RWPE1 (cell line): ENCODE measurements at regions not wholly inside any gene's neighbourhood (a gene's known extent, or its start where the extent isn't known, plus 50 kb on each side); places are given as distances from the start of the nearest gene placed in this dataset.

Experiments used
- CTCF ChIA-PET: fragments of 350-600 bp; sonication (Branson Sonifier 250); formaldehyde crosslinking; extraction: SDS; loops from one replicate; lab custom pipeline; 2021; lab: Yijun Ruan, JAX
- POLR2A ChIA-PET: fragments of 400-600 bp; formaldehyde crosslinking; extraction: SDS; loops from one replicate; lab custom pipeline; 2020; ENCODE audit warnings: antibody characterized with exemption; ENCODE audit not compliant: low non-redundant PET; lab: Yijun Ruan, JAX
- DNase-seq: peaks from one replicate; pipeline ENCODE4 v3.0.0; 2012; ENCODE audit warnings: low spot score
- H3K27ac ChIP-seq: fragments of 450-650 bp; 2 replicates; pipeline ENCODE4 v1.5.1; 2017
- CTCF ChIP-seq: fragments of 450-650 bp; conservative IDR thresholded peaks from 2 replicates; pipeline ENCODE4 v1.5.1; 2017; ENCODE audit warnings: low read depth, mild to moderate bottlenecking

- POLR2A ChIA-PET, result no interaction called here
- CTCF ChIA-PET, result no interaction called here
- H3K27ac ChIP-seq, result no peak overlapping the region
- TF ChIP-seq CTCF, result no peak
- DNase-seq, result no peak
Measured at GRCh38 chr12:64931321-64931720, 106.9 kb downstream of the TBC1D30 start.

GRCh38 chr12:64931981-64932380 is 107.5 kb downstream of the TBC1D30 start:
- POLR2A ChIA-PET, result no interaction called here
- H3K27ac ChIP-seq, result no peak overlapping the region
- no peak for DNase-seq
- CTCF ChIA-PET, result interaction anchor here (0.6 kb wide), 2 partner anchors 62 to 100 kb away, joined by 3 to 5 read pairs; no protein-coding TSS in a partner anchor
- no peak for TF ChIP-seq CTCF

- ChIA-PET CTCF (interaction anchor here (0.6 kb wide), 1 partner anchor 153 kb away, joined by 3 read pairs; no protein-coding TSS in a partner anchor), POLR2A (no interaction called here)
- no peak for TF ChIP-seq CTCF
- DNase-seq, result no peak
- no peak overlapping the region for H3K27ac ChIP-seq
Measured at GRCh38 chr12:64933791-64934190, 109.3 kb downstream of the TBC1D30 start.

- TF ChIP-seq CTCF, result no peak
- POLR2A ChIA-PET, result no interaction called here
- CTCF ChIA-PET, result interaction anchor here (0.7 to 0.8 kb wide), 2 partner anchors 89 to 123 kb away, joined by 3 read pairs; no protein-coding TSS in a partner anchor
- DNase-seq, result no peak
- no peak overlapping the region for H3K27ac ChIP-seq
Measured at GRCh38 chr12:64937452-64937851, 113.0 kb downstream of the TBC1D30 start.

- CTCF ChIA-PET, result no interaction called here
- DNase-seq, result no peak
- POLR2A ChIA-PET, result no interaction called here
- H3K27ac ChIP-seq, result no peak overlapping the region
- TF ChIP-seq CTCF, result no peak
Measured at GRCh38 chr12:64938179-64938578, 113.7 kb downstream of the TBC1D30 start.

- no peak for TF ChIP-seq CTCF
- no peak for DNase-seq
- CTCF ChIA-PET, result no interaction called here
- no peak overlapping the region for H3K27ac ChIP-seq
- POLR2A ChIA-PET, result no interaction called here
Measured at GRCh38 chr12:64943686-64944085, 119.2 kb downstream of the TBC1D30 start.
